Common myeloid progenitor, CD34-positive (primary cell): ENCODE measurements at regions not wholly inside any gene's neighbourhood (a gene's known extent, or its start where the extent isn't known, plus 50 kb on each side); places are given as distances from the start of the nearest gene placed in this dataset.
A peak's percentile ranks its signal among the peaks of the same experiment; 100 is the strongest.

ENCODE experiments used
- CTCF ChIA-PET: fragments of 350-600 bp; sonication (Branson Sonifier 250); formaldehyde crosslinking; loops from one replicate; lab custom pipeline; 2021; ENCODE audit warnings: antibody characterized with exemption; lab: Charles Lee
- POLR2A ChIA-PET: fragments of 350-600 bp; sonication (Branson Sonifier 250); formaldehyde crosslinking; loops from one replicate; lab custom pipeline; 2021; ENCODE audit warnings: antibody characterized with exemption; lab: Charles Lee
- DNase-seq, 3 donors: peaks; one replicate each; pipeline versions ENCODE4 v3.0.0 to v3.0.0-alpha.2; 2013
- H3K27ac ChIP-seq, 2 experiments: 1 replicate in 1 of 2; 2 replicates in 1 of 2; pipeline ENCODE4 v1.7.0; 2013; ENCODE audit warnings: inconsistent platforms in 2 of 2, low read length in 2 of 2, mild to moderate bottlenecking in 2 of 2, low read depth in 1 of 2, moderate library complexity in 1 of 2; ENCODE audit not compliant: severe bottlenecking in 2 of 2, insufficient read depth in 1 of 2, poor library complexity in 1 of 2
- H3K27me3 ChIP-seq, 5 experiments: replicated peaks in 2 of 5; 1 replicate in 3 of 5; 2 replicates in 2 of 5; pipeline versions ENCODE4 v1.6.1 to v1.7.0; 2013; ENCODE audit warnings: low read length in 4 of 5, mild to moderate bottlenecking in 2 of 5, moderate library complexity in 2 of 5, inconsistent platforms in 1 of 5; ENCODE audit not compliant: insufficient read depth in 5 of 5, control insufficient read depth in 4 of 5
- H3K36me3 ChIP-seq, 4 experiments: 1 replicate in 2 of 4; 2 replicates in 2 of 4; pipeline versions ENCODE4 v1.6.1 to v1.7.0; 2013; ENCODE audit warnings: low read length in 3 of 4, control low read depth in 1 of 4, mild to moderate bottlenecking in 1 of 4; ENCODE audit not compliant: control insufficient read depth in 4 of 4, insufficient read depth in 4 of 4
- H3K4me1 ChIP-seq, 4 experiments: 1 replicate in 3 of 4; 2 replicates in 1 of 4; pipeline versions ENCODE4 v1.6.1 to v1.7.1; 2013; ENCODE audit warnings: low read length in 3 of 4, mild to moderate bottlenecking in 3 of 4, control low read depth in 1 of 4, inconsistent platforms in 1 of 4, moderate library complexity in 1 of 4; ENCODE audit not compliant: control insufficient read depth in 4 of 4, insufficient read depth in 4 of 4; ENCODE audit errors: control extremely low read depth in 1 of 4
- H3K4me3 ChIP-seq, 7 experiments: 1 replicate in 4 of 7; 2 replicates in 3 of 7; pipeline versions ENCODE4 v1.5.1 to v1.7.0; 2013; ENCODE audit warnings: mild to moderate bottlenecking in 7 of 7, low read length in 6 of 7, moderate library complexity in 6 of 7, inconsistent platforms in 2 of 7, low read depth in 2 of 7, control low read depth in 1 of 7; ENCODE audit not compliant: insufficient read depth in 4 of 7, control insufficient read depth in 1 of 7; ENCODE audit errors: extremely low read depth in 1 of 7
- H3K9me3 ChIP-seq, 5 experiments: 1 replicate in 4 of 5; 2 replicates in 1 of 5; pipeline versions ENCODE4 v1.6.1 to v1.7.1; 2013; ENCODE audit warnings: low read length in 4 of 5, mild to moderate bottlenecking in 2 of 5, inconsistent platforms in 1 of 5, low read depth in 1 of 5, moderate library complexity in 1 of 5; ENCODE audit not compliant: control insufficient read depth in 4 of 5, insufficient read depth in 2 of 5; ENCODE audit errors: control extremely low read depth in 1 of 5
- WGBS: methylation state at CpG from one replicate; pipeline ENCODE4 v1.1.5; 2013; ENCODE audit not compliant: insufficient coverage; 5-methylcytosine and 5-hydroxymethylcytosine counted together

DNA sequence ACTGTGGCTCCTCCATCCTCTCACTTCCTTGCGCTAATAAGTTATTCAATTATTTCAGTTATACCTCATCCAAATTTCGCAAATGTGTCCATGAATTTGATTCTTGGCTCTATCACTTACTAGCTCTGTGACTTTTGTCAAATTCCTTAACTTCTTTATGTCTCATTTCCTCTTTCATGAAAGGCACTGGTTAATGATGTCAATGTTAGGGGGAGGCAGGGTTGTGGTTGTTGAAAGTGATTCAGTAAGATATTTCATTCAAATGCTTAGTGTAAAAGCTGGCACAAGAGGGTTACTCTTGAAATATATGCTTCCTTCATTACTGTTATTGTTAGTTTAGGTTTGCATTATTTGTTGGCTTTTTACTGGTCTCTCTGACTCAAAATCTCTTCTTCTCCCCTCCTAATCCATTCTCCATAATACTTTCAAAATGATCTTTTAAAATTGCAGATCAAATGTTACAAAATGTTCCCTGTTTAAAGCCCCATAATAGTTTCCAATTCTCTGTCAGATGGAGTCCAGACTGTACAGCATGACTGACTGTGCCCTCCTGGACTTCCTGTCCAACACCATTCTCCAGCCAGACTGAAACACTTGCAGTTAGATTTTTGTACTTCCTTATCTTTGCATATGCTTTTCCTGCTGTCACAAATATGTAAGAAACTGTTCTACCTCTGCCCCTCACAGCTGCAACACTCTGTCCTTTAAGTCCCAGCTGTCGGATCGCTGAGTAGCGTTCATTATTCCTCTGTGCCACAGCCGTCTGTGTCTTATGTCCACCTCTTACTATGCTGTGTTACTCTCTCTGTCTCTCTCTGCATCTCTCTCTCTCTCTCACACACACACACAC lies 510.6 kb upstream of the RAG2 start:
- no peaks in the 10 kb centered on the region for H3K36me3 ChIP-seq
- ChIA-PET POLR2A (no interaction called here), CTCF (no interaction called here)
- peaks cover 0 to 3% (median 0%) of the 10 kb centered on the region in 4 experiments for H3K4me1 ChIP-seq
- no CpG with 5 or more reads among the region's 6 CpGs for WGBS
- DNase-seq: peak in 1 of 3 donors; percentile 16
- H3K27me3 ChIP-seq: no peaks in the 10 kb centered on the region
- no peak overlapping the region for H3K27ac ChIP-seq
- no peaks in the 10 kb centered on the region for H3K9me3 ChIP-seq
- H3K4me3 ChIP-seq: peak overlapping the region in 1 of 7 experiments; percentile 6

DNA sequence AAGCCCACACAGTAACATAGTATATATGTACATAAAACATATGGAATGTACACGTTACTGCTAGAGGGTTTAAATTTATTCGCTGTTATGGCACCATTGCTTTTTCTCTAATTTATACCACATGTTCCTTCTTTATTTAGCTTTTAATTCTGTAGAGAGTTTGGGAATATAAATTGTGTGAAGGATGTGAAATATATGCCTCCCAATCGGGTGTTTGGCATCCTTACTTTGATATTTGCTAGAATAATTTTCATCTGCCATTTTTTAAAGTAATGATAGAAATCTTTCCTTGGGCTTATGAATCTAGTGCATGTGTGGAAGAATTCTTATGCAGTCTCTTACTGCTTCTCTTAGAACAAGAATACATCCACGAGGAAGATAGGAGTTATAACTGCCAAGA lies 509.8 kb upstream of the RAG2 start:
- Histone ChIP-seq H3K36me3 (no peaks in the 10 kb centered on the region), H3K27me3 (no peaks in the 10 kb centered on the region), H3K27ac (no peak overlapping the region), H3K4me3 (no peak overlapping the region), H3K9me3 (no peaks in the 10 kb centered on the region), H3K4me1 (peaks cover 0 to 3% (median 0%) of the 10 kb centered on the region in 4 experiments)
- ChIA-PET CTCF (no interaction called here), POLR2A (no interaction called here)
- DNase-seq: no peak
- 100% methylated on average over 1 of the region's 4 CpGs for WGBS

DNA sequence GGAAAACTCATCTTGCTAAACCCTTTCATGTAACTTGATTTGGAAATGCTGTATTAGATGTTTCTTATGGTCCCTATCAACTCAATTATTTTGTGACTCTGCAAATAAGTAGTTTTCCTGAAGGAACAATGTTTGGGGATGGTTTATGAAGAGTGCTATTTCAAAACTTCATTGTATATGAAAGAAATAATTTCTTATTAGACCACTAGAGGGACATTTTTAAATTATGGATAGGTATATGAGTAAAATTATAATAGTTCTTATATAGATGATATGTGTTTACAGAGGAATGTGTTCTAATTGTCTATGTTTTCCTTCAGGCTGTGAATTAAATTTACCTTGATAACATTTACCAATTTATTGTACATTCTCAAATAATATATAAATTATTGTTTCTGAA lies 509.4 kb upstream of the RAG2 start:
- Histone ChIP-seq H3K4me3 (no peak overlapping the region), H3K9me3 (no peaks in the 10 kb centered on the region), H3K27ac (no peak overlapping the region), H3K4me1 (peaks cover 0 to 3% (median 0%) of the 10 kb centered on the region in 4 experiments), H3K36me3 (no peaks in the 10 kb centered on the region), H3K27me3 (no peaks in the 10 kb centered on the region)
- POLR2A ChIA-PET: no interaction called here
- no peak for DNase-seq
- CTCF ChIA-PET: no interaction called here

DNA sequence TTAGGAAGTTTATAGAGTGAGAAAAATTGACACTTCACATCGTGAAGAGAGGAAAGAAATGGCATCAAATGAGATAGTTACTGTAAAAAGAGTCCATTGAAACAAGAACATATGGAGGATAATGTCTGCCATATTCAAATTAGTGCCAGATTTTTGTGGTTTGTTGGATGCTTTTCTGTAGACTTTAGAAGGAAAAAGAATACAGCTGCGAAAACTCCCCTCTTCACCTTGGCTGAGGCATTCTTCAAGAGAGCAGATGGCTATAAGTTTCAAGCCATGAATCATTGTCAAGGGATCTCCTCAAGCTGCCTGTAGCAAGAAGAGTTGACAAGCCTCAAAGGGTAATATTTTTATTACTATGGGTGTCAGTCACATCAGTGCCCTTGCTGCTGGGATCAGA lies 507.4 kb upstream of the RAG2 start:
- Histone ChIP-seq H3K27ac (no peak overlapping the region), H3K4me1 (peaks cover 0 to 3% (median 0%) of the 10 kb centered on the region in 4 experiments), H3K4me3 (no peak overlapping the region), H3K9me3 (no peaks in the 10 kb centered on the region), H3K27me3 (no peaks in the 10 kb centered on the region), H3K36me3 (no peaks in the 10 kb centered on the region)
- 95% methylated on average over 2 of the region's 2 CpGs for whole genome bisulfite sequencing
- no peak for DNase-seq
- CTCF ChIA-PET: interaction anchor here (0.9 kb wide), 1 partner anchor 10 kb away, joined by 4 read pairs; no protein-coding TSS in a partner anchor
- POLR2A ChIA-PET: no interaction called here

DNA sequence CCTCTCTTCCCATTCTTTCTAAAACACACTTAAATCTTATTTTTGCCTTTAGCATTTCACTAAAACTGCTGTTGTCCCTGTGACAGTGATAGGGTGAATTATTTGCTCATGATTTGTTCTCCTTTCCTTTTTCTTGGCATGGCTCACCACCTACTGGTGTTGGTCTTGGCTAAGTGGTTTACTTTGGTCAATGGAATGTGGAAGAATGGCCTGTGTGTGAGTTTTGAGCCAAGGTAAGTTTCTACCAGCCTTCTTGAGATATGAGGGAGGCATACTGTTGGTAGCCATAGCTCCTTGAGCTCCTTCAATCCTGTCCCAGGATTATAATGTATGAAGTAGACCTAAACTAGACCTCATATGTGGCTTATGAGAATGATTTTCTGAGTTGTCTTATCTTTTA lies 506.3 kb upstream of the RAG2 start:
- no peak for DNase-seq
- Histone ChIP-seq H3K36me3 (no peaks in the 10 kb centered on the region), H3K27me3 (no peaks in the 10 kb centered on the region), H3K4me1 (peaks cover 0 to 3% (median 0%) of the 10 kb centered on the region in 4 experiments), H3K4me3 (no peak overlapping the region), H3K27ac (no peak overlapping the region), H3K9me3 (no peaks in the 10 kb centered on the region)
- POLR2A ChIA-PET: no interaction called here
- CTCF ChIA-PET: interaction anchor here (1.0 kb wide), 1 partner anchor 17 kb away, joined by 4 read pairs; no protein-coding TSS in a partner anchor

DNA sequence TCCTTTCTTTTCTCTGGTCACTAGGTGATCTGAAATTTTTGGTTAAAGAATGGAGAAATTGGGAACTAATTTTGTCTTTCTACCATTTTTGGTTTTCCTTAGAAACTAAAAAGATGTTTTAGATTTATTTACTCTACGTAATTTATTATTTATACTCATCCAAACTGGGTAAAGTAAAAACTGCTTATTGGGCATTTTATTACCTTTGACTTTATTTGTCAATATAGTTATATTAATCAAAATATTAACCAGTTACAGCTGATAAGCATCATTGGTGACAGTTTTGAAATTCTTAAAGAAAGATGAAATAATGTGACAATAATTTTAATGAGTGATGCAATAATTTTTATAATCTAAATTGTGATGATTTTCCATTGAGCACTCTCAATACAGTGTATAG lies 502.0 kb upstream of the RAG2 start:
- WGBS: no CpG with 5 or more reads among the region's 1 CpG

DNA sequence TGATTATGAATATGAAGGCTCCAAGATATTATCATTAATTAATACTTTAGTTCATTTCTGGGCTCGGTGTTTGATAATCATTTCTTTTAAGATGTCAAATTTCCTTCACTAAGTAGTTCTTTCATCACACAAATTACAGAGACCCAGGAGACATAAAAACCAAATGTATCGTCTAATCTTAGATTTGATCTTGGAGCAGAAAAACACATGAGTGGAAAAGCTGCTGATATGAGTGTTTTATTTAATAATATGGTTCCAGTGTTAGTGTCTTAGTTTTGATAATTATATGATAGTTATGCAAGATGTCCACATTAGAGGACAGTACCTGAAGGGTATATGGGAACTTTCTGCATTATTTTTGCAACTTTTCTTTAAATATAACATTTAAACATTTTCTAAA lies 494.5 kb upstream of the RAG2 start:
- Histone ChIP-seq H3K27me3 (no peaks in the 10 kb centered on the region), H3K4me3 (no peak overlapping the region), H3K36me3 (no peaks in the 10 kb centered on the region), H3K9me3 (peaks cover 0 to 3% (median 0%) of the 10 kb centered on the region in 5 experiments), H3K4me1 (no peaks in the 10 kb centered on the region), H3K27ac (no peak overlapping the region)
- POLR2A ChIA-PET: no interaction called here
- no peak for DNase-seq
- CTCF ChIA-PET: no interaction called here
- 100% methylated on average over 1 of the region's 2 CpGs for WGBS

More for the DNA sequence above, 502.0 kb upstream of the RAG2 start:
- Histone ChIP-seq H3K27me3 (no peaks in the 10 kb centered on the region), H3K4me3 (no peak overlapping the region), H3K9me3 (no peaks in the 10 kb centered on the region), H3K36me3 (no peaks in the 10 kb centered on the region), H3K4me1 (no peaks in the 10 kb centered on the region), H3K27ac (no peak overlapping the region)
- ChIA-PET CTCF (no interaction called here), POLR2A (no interaction called here)
- no peak for DNase-seq
